GM18505 (cell line): ENCODE measurements at regions not wholly inside any gene's neighbourhood (a gene's known extent, or its start where the extent isn't known, plus 50 kb on each side); places are given as distances from the start of the nearest gene placed in this dataset.
A peak's percentile ranks its signal among the peaks of the same experiment; 100 is the strongest.
"Not testable (repeated sequence)": the region's sequence is repeated elsewhere in the genome, so short reads cannot be mapped to it uniquely, and the experiment has no call there.

Experiments used
- ATAC-seq: cut with Tn5 transposase; IDR thresholded peaks from one replicate; pipeline ENCODE4 v1.9.1; 2021; ENCODE audit not compliant: unreplicated experiment
- POLR2A ChIP-seq: IDR thresholded peaks from 4 replicates; pipeline ENCODE4 v1.6.1; 2011; ENCODE audit warnings: borderline replicate concordance; ENCODE audit not compliant: insufficient read depth, insufficient read length; ENCODE audit errors: extremely low read depth

DNA sequence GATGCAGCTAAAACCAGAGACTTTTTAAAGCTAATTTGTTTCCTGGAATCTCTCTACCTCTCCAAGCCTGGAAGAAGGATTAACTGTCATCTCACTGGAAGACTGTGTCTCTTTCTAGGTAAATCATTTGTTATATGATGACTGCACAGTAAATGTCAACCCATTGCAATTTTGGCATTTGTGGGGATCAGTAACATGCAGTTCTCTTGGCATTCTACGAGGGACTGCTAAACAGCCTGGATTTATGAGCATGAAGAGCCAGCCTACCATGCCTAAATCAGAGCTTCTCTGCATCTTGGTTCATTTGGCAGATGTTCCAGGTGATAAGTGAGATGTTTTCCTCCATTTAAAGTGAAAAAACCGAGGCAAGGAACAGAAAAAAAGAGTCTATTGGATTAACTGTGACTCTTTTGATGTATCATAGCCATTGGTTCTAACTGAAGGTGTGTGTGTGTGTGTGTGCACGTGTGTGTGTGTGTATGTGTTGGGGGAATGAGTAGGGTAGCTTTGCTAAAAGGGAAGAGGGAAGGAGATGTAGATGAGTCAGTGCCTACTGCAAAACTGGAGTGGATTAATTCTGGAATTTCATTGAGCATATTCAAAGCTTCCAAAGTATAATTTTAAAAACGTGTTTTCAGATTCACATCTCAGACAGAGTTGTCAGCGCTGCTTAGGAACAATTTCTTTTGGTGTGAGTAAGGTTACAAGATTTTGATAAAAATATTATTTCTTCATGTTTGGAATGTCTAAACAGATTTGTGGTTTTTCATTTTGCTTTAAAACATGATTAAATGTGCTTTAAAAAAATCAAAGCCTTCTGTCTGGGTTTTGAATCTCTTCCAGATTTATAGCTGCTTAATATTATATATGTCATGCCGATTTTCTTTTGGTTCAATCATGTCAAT lies 123.2 kb upstream of the LNX1 start:
- no peak for ATAC-seq
- no peak for TF ChIP-seq POLR2A

DNA sequence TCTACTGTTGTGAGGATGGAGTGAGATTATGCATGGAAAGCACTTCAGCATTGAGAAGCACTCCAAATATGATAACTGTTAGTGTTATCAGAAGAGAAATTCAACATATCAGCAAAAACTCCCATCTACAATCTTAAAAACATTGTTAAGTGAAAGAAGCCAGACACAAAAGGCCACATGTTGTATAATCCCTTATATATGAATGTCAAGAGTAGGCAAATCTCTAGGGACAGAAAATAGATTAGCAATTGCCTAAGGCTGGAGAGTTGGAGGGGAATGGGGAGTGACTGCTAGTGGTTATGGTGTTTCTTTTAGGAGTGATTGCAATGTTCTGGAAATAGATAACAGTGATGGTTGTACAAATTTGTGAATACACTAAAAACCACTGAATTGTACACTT lies 122.5 kb upstream of the LNX1 start:
- TF ChIP-seq POLR2A: no peak
- no peak for ATAC-seq

GRCh38 chr4:53713296-53713695 lies 122.0 kb upstream of the LNX1 start:
- ATAC-seq: no peak

GRCh38 chr4:53712408-53713020 lies 121.2 kb upstream of the LNX1 start:
- TF ChIP-seq POLR2A: no peak
- no peak for ATAC-seq

More at GRCh38 chr4:53713296-53713695, 122.0 kb upstream of the LNX1 start:
- no peak for TF ChIP-seq POLR2A

- TF ChIP-seq POLR2A: no peak
- ATAC-seq: no peak
Observed at GRCh38 chr4:53711926-53712325, 120.6 kb upstream of the LNX1 start.

GRCh38 chr4:53709693-53710092 lies 118.4 kb upstream of the LNX1 start:
- ATAC-seq: no peak
- no peak for TF ChIP-seq POLR2A

DNA sequence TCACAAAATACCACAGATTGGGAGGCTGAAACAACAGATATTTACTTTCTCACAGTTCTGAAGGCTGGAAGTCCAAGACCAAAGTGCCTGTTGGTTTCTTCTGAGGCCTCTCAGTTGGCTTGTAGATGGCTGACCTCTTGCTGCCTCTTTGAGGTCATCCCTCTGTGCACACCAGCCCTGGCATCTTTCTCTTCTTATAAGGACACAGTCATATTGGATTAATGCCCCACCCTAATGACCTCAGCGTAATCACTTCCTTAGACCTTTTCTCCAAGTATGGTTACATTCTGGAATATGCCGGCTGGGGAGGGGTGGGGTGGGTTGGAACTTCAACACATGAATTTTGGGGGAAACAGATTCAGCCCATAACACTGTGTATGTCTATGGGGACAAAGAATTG lies 116.2 kb upstream of the LNX1 start:
- TF ChIP-seq POLR2A: no peak
- ATAC-seq: no peak

DNA sequence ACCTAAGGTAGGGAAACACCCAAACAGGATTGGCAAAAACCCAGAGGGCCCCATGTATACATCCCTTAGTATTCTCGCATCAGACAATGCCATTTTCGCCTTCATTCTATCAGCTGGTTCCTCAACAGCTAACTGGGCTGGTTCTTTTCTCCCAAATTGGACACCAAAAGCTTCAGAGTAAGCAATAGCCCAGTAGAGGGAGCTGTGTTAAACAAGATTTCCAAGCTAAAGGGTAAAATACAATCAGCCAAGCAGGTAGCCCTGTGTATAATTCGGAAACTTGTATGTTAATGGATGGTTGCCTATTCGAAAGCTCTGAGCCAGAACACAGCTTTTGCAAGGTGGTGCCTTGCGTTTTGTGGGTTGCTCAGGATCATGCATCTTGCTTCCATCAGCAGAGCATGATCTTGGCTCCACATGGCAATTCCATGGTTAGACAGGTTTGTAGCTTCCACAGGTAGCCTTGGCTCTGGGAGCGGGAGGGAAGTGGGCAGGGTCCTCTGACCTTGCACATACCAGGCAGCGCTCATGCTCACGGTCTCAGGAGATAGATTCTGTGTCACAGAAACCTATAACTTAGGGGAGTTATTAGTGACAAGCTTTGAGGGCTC lies 115.2 kb upstream of the LNX1 start:
- ATAC-seq: no peak

DNA sequence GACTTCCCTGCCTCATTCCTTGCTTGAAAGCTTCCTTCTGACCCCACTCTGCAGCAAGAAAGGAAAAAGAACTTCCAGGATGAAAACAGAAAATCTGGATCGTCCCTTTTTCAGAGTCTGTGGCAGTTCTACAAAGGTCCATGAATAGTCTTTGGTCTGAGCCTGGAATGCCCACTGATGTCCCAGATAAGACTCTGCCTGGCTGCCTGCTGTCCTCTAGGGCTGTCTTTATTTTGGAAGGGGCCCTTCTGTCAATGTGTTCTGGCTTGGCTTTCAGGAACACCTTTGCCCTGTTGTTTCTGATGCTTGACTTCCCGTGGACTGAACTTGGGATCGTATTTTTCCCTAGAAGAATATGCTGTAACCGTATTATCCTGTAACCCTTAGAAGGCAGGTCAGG lies 114.7 kb upstream of the LNX1 start:
- no peak for ATAC-seq

More for the DNA sequence above, 115.2 kb upstream of the LNX1 start:
- no peak for TF ChIP-seq POLR2A

DNA sequence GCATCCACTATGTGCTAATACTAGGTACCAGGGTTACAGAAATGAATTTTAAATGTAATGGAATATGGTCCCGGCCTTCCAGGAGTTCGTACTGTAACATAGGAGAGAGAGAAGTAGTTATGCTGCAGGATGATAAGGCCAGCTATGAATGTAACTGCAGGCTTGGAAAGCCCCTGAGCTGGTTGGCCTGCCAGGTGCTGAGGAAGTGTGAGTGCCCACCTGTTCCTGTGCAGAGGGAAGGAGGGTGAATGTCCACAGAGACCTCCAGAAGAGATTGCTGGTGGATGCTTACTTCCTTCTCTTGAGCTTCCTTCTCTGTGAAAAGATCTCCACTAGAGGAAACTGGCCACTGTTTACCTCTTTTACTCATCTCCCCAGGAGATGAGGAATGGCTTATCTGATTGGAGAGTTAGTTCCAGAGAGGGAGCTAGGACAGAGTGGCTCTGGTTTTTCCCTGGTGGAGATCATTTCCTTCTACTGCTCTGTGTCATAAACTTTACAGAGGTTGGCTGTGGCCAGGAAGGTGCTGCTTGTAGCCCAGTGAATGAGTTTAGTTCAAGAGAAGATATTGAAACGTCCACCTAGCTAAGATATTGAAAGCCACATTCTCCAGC lies 114.0 kb upstream of the LNX1 start:
- TF ChIP-seq POLR2A: no peak
- peak; percentile 38 for ATAC-seq

More for the DNA sequence above, 114.7 kb upstream of the LNX1 start:
- TF ChIP-seq POLR2A: no peak

DNA sequence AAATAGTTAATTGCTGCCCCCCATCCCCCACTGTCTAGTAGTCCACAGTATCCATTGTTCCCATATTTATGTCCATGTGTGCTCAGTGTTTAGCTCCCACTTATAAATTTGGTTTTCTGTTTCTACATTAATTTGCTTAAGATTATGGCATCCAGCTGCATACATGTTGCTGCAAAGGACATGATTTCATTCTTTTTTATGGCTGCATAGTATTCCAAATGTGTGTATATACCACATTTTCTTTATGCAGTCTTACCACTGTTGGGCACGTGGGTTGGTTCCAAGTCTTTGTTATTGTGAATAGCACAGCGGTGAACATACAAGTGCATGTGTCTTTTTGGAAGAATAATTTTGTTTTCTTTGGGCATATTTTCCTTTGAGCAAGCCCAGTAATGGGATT lies 113.0 kb upstream of the LNX1 start:
- TF ChIP-seq POLR2A: no peak

DNA sequence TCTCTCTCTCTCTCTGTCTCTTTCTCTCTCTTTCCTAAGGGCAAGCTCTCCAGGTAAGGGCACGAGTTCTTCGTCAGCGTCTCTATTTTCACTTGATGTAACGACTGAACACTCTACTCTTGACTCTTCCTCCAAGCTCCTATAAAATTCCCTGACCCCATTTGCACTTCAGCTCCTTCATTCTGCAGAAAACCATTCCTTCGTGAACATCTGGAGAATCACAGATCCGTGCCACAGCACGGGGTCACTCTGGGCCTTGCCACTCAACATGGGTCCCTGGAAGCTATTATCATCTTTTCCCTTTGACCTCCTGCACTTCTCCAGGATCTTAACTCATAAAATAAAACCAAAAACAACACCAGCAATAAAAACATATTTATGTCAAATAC lies 112.0 kb upstream of the LNX1 start:
- no peak for TF ChIP-seq POLR2A
- no peak for ATAC-seq

More for the DNA sequence above, 113.0 kb upstream of the LNX1 start:
- ATAC-seq: no peak

- peak; percentile 74 for ATAC-seq
- no peak for TF ChIP-seq POLR2A
Observed at GRCh38 chr4:53702334-53703266, 111.3 kb upstream of the LNX1 start.

- ATAC-seq: not testable (repeated sequence)
Observed at GRCh38 chr4:53701260-53701659, 110.0 kb upstream of the LNX1 start.

GRCh38 chr4:53699310-53699709 lies 108.0 kb upstream of the LNX1 start:
- not testable (repeated sequence) for ATAC-seq
